Stimulated activated CD8-positive, alpha-beta memory T cell treated with anti-CD3 and anti-CD28 coated beads, Interleukin-7, amount 100 ng/mL, for 1 hour (primary cell): ENCODE measurements at regions not wholly inside any gene's neighbourhood (a gene's known extent, or its start where the extent isn't known, plus 50 kb on each side); places are given as distances from the start of the nearest gene placed in this dataset.
A peak's percentile ranks its signal among the peaks of the same experiment; 100 is the strongest.

ENCODE experiments used
- DNase-seq, 2 donors: peaks; one replicate each; pipeline ENCODE4 v3.0.0-alpha.2; 2020; ENCODE audit warnings: low read depth in 2 of 2

DNA sequence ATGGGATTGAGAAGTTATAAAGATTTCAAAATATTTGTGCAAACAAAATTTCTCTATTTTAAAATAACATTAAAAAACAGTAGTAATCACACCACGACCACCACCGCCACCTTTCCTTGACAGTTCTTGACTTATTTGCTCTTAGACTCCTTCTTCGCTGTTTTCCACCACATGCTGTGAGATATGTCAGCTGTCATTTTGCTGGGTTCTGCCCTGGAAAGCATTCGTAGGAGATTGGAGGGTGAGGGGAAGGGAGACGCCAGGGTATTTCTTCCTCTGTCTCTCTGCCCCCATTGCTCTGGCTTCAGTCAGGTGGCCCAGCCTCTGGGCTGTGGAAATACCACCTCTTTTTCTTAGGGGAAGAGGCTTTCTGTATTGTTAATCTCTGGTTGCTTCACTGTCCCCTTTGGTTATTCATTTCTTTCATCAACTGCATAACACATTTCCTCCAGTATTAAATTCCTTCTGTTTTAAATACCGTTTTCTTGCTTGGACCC is 186.2 kb downstream of the NEDD1 start:
- no peak for DNase-seq

- DNase-seq = no peak
Observed at GRCh38 chr12:97097734-97098133, 190.7 kb downstream of the NEDD1 start.

DNA sequence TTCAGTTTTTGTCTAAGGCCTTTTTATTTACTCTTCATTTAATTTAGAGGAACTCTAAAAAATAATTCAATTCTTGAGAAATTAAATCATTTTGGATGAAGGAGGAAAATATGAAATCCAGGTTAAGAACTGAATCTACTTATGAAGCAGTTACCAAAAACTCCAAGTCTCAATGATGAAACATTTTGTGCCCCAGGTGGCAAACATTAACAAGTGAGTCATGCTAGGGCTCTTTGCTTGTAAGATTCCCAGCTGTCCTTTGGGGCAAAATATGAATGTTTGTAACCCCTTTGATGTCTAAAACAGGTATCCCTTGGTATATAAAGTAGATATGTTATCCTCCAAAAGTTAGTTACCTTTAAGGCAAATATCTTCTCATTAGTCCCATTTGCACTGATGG is 202.4 kb downstream of the NEDD1 start:
- no peak for DNase-seq

GRCh38 chr12:97112136-97112535 is 205.1 kb downstream of the NEDD1 start:
- DNase-seq = no peak

GRCh38 chr12:97118796-97119375 is 211.8 kb downstream of the NEDD1 start:
- DNase-seq = no peak

DNA sequence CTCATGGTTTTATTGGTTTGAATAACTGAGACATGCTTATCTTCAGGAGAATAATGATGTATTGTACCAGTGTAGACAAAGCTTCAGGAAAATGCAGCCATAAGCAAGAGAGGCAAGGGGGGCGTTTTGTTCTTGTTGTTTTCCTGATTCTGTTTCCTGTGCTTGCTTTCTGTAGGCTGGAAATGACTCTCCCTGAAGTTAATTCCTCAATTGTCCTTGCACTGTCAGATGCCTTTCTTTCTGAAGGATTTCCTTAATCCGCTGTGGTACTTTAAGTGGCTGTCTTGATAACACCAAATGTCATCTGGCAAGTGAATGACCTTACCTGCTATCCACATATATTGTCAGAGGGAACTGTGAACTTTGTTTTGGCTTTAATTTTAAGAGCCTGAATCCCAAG is 220.0 kb downstream of the NEDD1 start:
- no peak for DNase-seq

- DNase-seq = no peak
Observed at GRCh38 chr12:97131220-97131981, 224.3 kb downstream of the NEDD1 start.

- no peak for DNase-seq
Observed at GRCh38 chr12:97132270-97132669, 225.2 kb downstream of the NEDD1 start.

- DNase-seq = no peak
Observed at GRCh38 chr12:97134495-97134894, 227.4 kb downstream of the NEDD1 start.

- DNase-seq = no peak
Observed at GRCh38 chr12:97140355-97140754, 233.3 kb downstream of the NEDD1 start.

- DNase-seq = no peak
Observed at GRCh38 chr12:97142737-97143410, 235.8 kb downstream of the NEDD1 start.

GRCh38 chr12:97148941-97149559 is 242.0 kb downstream of the NEDD1 start:
- DNase-seq = peak in 1 of 2 donors; percentile 8

GRCh38 chr12:97151481-97151880 is 244.4 kb downstream of the NEDD1 start:
- no peak for DNase-seq

DNA sequence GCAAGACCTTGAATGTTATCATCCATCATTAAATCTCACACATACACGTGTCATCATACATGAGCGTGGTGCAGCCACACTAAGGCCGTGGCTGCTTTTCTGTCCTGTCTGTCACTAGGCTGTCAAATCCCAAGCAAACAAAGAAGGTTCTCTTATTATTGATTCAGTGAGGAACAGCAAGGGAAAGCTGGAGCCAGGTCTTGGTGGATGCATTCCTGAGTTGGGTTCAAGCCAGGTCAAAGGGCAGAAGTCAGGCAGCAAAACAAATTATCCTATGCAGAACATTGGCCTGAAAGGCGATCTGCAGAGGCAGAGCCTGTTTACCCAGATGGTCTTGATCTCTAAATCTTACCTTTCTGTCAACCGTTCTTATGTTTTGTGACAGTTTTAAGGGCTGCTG is 252.3 kb downstream of the NEDD1 start:
- DNase-seq = no peak

DNA sequence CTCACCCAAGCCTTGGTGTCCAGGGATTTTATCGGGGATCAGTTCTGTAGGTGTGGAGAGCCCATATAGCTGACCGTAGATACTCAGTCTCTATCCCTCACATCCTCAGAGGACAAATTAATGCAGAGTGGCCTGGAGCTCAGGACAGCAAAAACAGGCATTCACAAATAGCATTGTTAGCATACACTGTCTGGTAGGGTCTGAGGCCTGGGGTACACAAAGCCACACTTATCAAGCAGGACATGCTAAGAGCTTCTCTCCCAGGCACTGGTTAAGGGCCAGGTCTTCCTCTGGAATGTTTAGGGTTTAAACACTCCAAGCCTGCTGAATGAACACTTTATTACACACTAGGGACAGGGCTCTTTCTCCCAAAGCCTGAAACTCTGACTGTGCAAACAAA is 253.2 kb downstream of the NEDD1 start:
- DNase-seq = no peak

GRCh38 chr12:97162173-97162572 is 255.1 kb downstream of the NEDD1 start:
- DNase-seq = no peak

- no peak for DNase-seq
Observed at GRCh38 chr12:97164936-97165335, 257.9 kb downstream of the NEDD1 start.

DNA sequence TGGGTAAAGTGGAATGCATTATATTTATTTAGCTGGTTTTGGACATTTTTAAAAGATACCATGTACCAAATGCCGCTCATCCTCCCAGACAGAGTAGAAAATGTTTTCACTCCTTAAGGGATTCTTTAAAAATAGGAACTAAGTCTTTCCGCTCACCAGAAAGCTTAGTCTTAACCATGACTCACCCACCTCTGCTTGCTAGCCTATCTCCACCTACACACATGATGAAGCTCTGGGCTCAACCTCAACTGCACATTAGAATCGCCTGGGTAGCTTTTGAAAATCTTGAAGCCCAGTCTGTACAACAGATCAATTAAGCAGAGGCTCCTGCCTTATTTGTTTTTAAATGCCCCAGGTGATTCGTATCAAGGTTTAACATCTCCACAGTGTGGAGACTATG is 260.5 kb downstream of the NEDD1 start:
- no peak for DNase-seq

DNA sequence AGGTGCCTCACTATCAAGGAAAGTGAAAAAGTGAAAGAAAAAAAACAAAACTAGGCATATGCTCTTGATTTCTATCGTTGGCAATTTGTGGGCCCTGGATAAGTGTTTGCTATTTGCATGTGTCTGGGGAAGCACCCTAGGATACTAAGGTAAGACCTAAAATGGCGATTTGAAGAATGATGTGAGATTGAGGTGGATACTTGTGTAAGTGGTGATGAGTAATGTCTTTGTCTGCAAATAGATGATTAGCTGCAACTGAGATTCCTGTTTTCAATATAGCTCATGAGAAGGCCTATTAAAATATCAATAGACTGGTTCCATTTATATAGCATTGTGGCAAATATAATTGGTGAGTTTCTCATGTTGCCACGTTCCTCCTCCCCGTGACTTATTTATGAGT is 261.7 kb downstream of the NEDD1 start:
- no peak for DNase-seq

- DNase-seq = no peak
Observed at GRCh38 chr12:97169889-97170567, 263.0 kb downstream of the NEDD1 start.

DNA sequence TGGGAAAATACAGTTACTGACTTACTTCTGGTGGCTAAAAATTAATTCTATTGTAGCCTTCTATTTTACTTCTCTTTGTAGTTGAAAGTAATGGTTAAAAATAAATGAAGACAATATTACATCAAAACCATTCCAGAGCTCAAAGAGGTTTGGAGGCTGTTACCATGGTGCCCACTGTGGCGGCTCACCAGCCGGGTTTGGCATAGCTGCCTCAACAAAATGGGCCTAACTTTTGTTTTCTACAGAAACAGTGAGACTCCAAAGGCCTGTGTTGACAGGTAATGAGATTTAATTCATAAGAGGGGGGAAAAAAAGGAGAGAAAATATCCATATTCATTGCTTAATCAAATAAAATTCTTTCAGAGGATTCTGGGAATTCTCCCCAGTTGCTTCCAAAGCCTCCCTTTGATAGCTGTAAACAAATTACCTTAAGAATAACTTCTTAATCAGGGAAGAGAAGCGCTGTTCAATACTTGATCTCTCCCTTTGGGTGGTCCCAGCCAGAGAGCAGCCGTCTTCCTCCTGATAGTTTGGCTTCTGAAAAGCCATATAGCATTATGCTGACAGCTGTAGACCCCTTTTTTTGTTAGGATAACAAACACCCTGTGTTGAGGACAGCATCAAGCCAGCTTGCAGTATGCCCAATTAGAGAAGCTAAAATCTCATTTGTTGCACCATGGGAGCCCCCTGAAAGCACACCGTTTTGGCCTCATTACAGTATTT is 266.8 kb downstream of the NEDD1 start:
- DNase-seq = no peak
